H1 (cell line): ENCODE measurements at regions not wholly inside any gene's neighbourhood (a gene's known extent, or its start where the extent isn't known, plus 50 kb on each side); places are given as distances from the start of the nearest gene placed in this dataset.
A peak's percentile ranks its signal among the peaks of the same experiment; 100 is the strongest.

Source experiments
- CTCF ChIA-PET: fragments of 300-600 bp; sonication (Branson Sonifier 250); formaldehyde crosslinking; loops from one replicate; lab custom pipeline; 2021; ENCODE audit not compliant: partially characterized antibody; lab: Charles Lee
- POLR2A ChIA-PET: fragments of 300-600 bp; sonication (Branson Sonifier 250); formaldehyde crosslinking; loops from one replicate; lab custom pipeline; 2021; ENCODE audit warnings: inconsistent platforms; ENCODE audit not compliant: partially characterized antibody; lab: Charles Lee
- DNase-seq, 2 experiments: peaks; one replicate each; pipeline versions ENCODE4 v3.0.0 to v3.0.0-alpha.2; 2010 to 2022; ENCODE audit warnings: low spot score in 2 of 2, low read depth in 1 of 2, mixed read lengths in 1 of 2
- FAIRE-seq: peaks from 2 replicates; lab custom pipeline; 2011; peaks lifted over from hg19 to GRCh38; lab: Jason Lieb, UNC
- H2AFZ ChIP-seq: 2 replicates; pipeline ENCODE4 v1.8.1; 2012; ENCODE audit warnings: low read length, inconsistent platforms
- H2AK5ac ChIP-seq: 2 replicates; pipeline ENCODE4 v1.6.1; 2013; ENCODE audit warnings: low read depth, low read length
- H2BK120ac ChIP-seq: replicated peaks from 2 replicates; pipeline ENCODE3; 2013; ENCODE audit warnings: low read depth, low read length, inconsistent platforms
- H2BK12ac ChIP-seq: 2 replicates; pipeline ENCODE4 v1.6.1; 2013; ENCODE audit warnings: low read depth, low read length
- H2BK15ac ChIP-seq: 2 replicates; pipeline ENCODE4 v1.6.1; 2013; ENCODE audit warnings: low read length
- H2BK20ac ChIP-seq: 2 replicates; pipeline ENCODE4 v1.6.1; 2013; ENCODE audit warnings: low read length
- H2BK5ac ChIP-seq: 2 replicates; pipeline ENCODE4 v1.6.1; 2013; ENCODE audit warnings: low read depth, low read length
- H3K14ac ChIP-seq: 2 replicates; pipeline ENCODE4 v1.6.1; 2013; ENCODE audit warnings: inconsistent platforms; ENCODE audit not compliant: insufficient read length
- H3K18ac ChIP-seq: 2 replicates; pipeline ENCODE4 v1.6.1; 2013; ENCODE audit warnings: low read length; ENCODE audit errors: extremely low read depth
- H3K23ac ChIP-seq: 2 replicates; pipeline ENCODE4 v1.6.1; 2013; ENCODE audit warnings: inconsistent platforms; ENCODE audit not compliant: insufficient read length
- H3K23me2 ChIP-seq: 2 replicates; pipeline ENCODE4 v1.6.1; 2013; ENCODE audit warnings: low read depth, low read length
- H3K27ac ChIP-seq: 2 replicates; pipeline ENCODE4 v1.6.1; 2011; ENCODE audit warnings: low read depth, low read length, inconsistent platforms
- H3K27me3 ChIP-seq, 4 experiments: replicated peaks in 1 of 4; 1 replicate in 1 of 4; 2 replicates in 3 of 4; pipeline versions ENCODE4 v1.6.1 to v1.8.1; 2011 to 2013; ENCODE audit warnings: low read length in 3 of 4, mild to moderate bottlenecking in 3 of 4, inconsistent platforms in 2 of 4, mixed read lengths in 2 of 4, moderate library complexity in 1 of 4; ENCODE audit not compliant: control insufficient read depth in 3 of 4, insufficient read depth in 3 of 4; ENCODE audit errors: extremely low read depth in 1 of 4
- H3K36me3 ChIP-seq, 4 experiments: 2 replicates each; pipeline versions ENCODE4 v1.6.1 to v1.8.1; 2011 to 2013; ENCODE audit warnings: mild to moderate bottlenecking in 4 of 4, low read length in 3 of 4, moderate library complexity in 2 of 4, control low read depth in 1 of 4, inconsistent platforms in 1 of 4; ENCODE audit not compliant: insufficient read depth in 4 of 4, control insufficient read depth in 2 of 4
- H3K4ac ChIP-seq: replicated peaks from 2 replicates; pipeline ENCODE3; 2013; ENCODE audit warnings: low read length, low read depth, mixed read lengths, inconsistent platforms; ENCODE audit not compliant: insufficient read length
- H3K4me1 ChIP-seq, 4 experiments: replicated peaks in 1 of 4; 1 replicate in 1 of 4; 2 replicates in 3 of 4; pipeline versions ENCODE4 v1.6.1 to v1.8.1; 2011 to 2013; ENCODE audit warnings: low read length in 3 of 4, inconsistent platforms in 2 of 4, mixed read lengths in 1 of 4; ENCODE audit not compliant: insufficient read depth in 4 of 4, control insufficient read depth in 3 of 4
- H3K4me2 ChIP-seq, 2 experiments: 2 replicates each; pipeline versions ENCODE4 v1.6.1 to v1.8.1; 2011 to 2013; ENCODE audit warnings: low read depth in 2 of 2, low read length in 2 of 2, control low read depth in 1 of 2, inconsistent platforms in 1 of 2, mild to moderate bottlenecking in 1 of 2; ENCODE audit not compliant: insufficient read depth in 1 of 2
- H3K4me3 ChIP-seq, 4 experiments: fragments of 200-600, 300-600 bp in 1 of 4; sonication (generic), shearing (Covaris generic), sonication (Bioruptor Twin) in 1 of 4; 2 replicates each; pipeline versions ENCODE4 v1.5.1 to v1.8.1; 2011 to 2016; ENCODE audit warnings: low read length in 4 of 4, low read depth in 3 of 4, control low read depth in 2 of 4, inconsistent platforms in 2 of 4, mild to moderate bottlenecking in 2 of 4, mixed read lengths in 1 of 4, moderate library complexity in 1 of 4; ENCODE audit not compliant: insufficient read depth in 2 of 4; ENCODE audit errors: extremely low read depth in 1 of 4
- H3K56ac ChIP-seq: replicated peaks from 2 replicates; pipeline ENCODE3; 2013; ENCODE audit warnings: low read depth, mild to moderate bottlenecking, mixed read lengths, low read length, inconsistent platforms; ENCODE audit not compliant: insufficient read length
- H3K79me1 ChIP-seq: 2 replicates; pipeline ENCODE4 v1.6.1; 2013; ENCODE audit warnings: low read depth, low read length, control low read depth
- H3K79me2 ChIP-seq, 2 experiments: 2 replicates each; pipeline versions ENCODE4 v1.6.1 to v1.8.1; 2012 to 2013; ENCODE audit warnings: low read length in 2 of 2, mild to moderate bottlenecking in 2 of 2, inconsistent platforms in 1 of 2; ENCODE audit not compliant: insufficient read depth in 2 of 2, control insufficient read depth in 1 of 2
- H3K9ac ChIP-seq, 4 experiments: replicated peaks in 1 of 4; 1 replicate in 1 of 4; 2 replicates in 3 of 4; pipeline versions ENCODE4 v1.6.1 to v1.8.1; 2011 to 2013; ENCODE audit warnings: low read depth in 3 of 4, low read length in 3 of 4, control low read depth in 2 of 4, mild to moderate bottlenecking in 2 of 4, moderate library complexity in 2 of 4, inconsistent platforms in 1 of 4; ENCODE audit errors: extremely low read depth in 1 of 4
- H3K9me3 ChIP-seq, 2 experiments: 2 replicates each; pipeline versions ENCODE4 v1.6.1 to v1.8.1; 2012 to 2013; ENCODE audit warnings: mild to moderate bottlenecking in 2 of 2, moderate library complexity in 2 of 2, control low read depth in 1 of 2, inconsistent platforms in 1 of 2, low read depth in 1 of 2, low read length in 1 of 2, mixed read lengths in 1 of 2; ENCODE audit not compliant: insufficient read depth in 2 of 2
- H4K20me1 ChIP-seq, 2 experiments: replicated peaks in 1 of 2; 2 replicates each; pipeline versions ENCODE3 to v1.8.1; 2011 to 2013; ENCODE audit warnings: inconsistent platforms in 2 of 2, low read length in 2 of 2, mild to moderate bottlenecking in 1 of 2; ENCODE audit not compliant: insufficient read depth in 2 of 2, control insufficient read depth in 1 of 2
- H4K5ac ChIP-seq: 2 replicates; pipeline ENCODE4 v1.6.1; 2013; ENCODE audit warnings: low read length, low read depth, mixed read lengths, inconsistent platforms; ENCODE audit not compliant: insufficient read length
- H4K8ac ChIP-seq: 2 replicates; pipeline ENCODE4 v1.8.0; 2013; ENCODE audit warnings: mild to moderate bottlenecking, moderate library complexity, low read length, inconsistent platforms; ENCODE audit not compliant: insufficient read depth; ENCODE audit errors: extremely low read depth
- H4K91ac ChIP-seq: replicated peaks from 2 replicates; pipeline ENCODE3; 2013; ENCODE audit warnings: low read length, mixed read lengths, inconsistent platforms; ENCODE audit not compliant: insufficient read length
- ASH2L ChIP-seq: fragments of 200-600, 300-600 bp; sonication (generic); IDR thresholded peaks from one replicate; pipeline ENCODE4 v1.7.1; 2017; ENCODE audit warnings: low read length
- CTCF ChIP-seq, 3 experiments: IDR thresholded peaks; 1 replicate in 2 of 3; 2 replicates in 1 of 3; pipeline versions ENCODE4 v1.5.1 to v1.6.1; 2011; ENCODE audit warnings: low read length in 3 of 3, mild to moderate bottlenecking in 3 of 3, inconsistent platforms in 2 of 3, low read depth in 1 of 3, moderate library complexity in 1 of 3; ENCODE audit not compliant: insufficient read depth in 1 of 3; ENCODE audit errors: control extremely low read depth in 1 of 3
- EZH2 ChIP-seq: fragments of 200-600 bp; sonication (generic); IDR thresholded peaks from 2 replicates; pipeline ENCODE4 v1.7.1; 2012; ENCODE audit warnings: low read depth, mild to moderate bottlenecking, moderate library complexity, low read length, inconsistent platforms; ENCODE audit not compliant: severe bottlenecking
- FOSL1 ChIP-seq: IDR thresholded peaks from 2 replicates; pipeline ENCODE4 v1.6.1; 2011; ENCODE audit warnings: mild to moderate bottlenecking, low read depth, low read length, moderate library complexity; ENCODE audit not compliant: insufficient read depth
- HDAC6 ChIP-seq: IDR thresholded peaks from one replicate; pipeline ENCODE4 v1.7.1; 2012; ENCODE audit warnings: low read depth, mild to moderate bottlenecking, inconsistent platforms, low read length, moderate library complexity
- MAFK ChIP-seq: IDR thresholded peaks from 2 replicates; pipeline ENCODE4 v1.6.1; 2012; ENCODE audit warnings: low read depth, mild to moderate bottlenecking, improper control_type of control experiment, low read length
- POLR2A ChIP-seq, 2 experiments: IDR thresholded peaks; 1 replicate in 1 of 2; 2 replicates in 1 of 2; pipeline ENCODE4 v1.6.1; 2011; ENCODE audit warnings: low read depth in 2 of 2, low read length in 2 of 2, mild to moderate bottlenecking in 2 of 2; ENCODE audit errors: control extremely low read depth in 1 of 2
- RXRA ChIP-seq: IDR thresholded peaks from 2 replicates; pipeline ENCODE4 v1.6.1; 2011; ENCODE audit warnings: low read depth, mild to moderate bottlenecking, low read length, moderate library complexity; ENCODE audit not compliant: insufficient read depth
- ZNF274 ChIP-seq: IDR thresholded peaks from 2 replicates; pipeline ENCODE4 v1.7.0; 2012; ENCODE audit warnings: low read length, borderline replicate concordance; ENCODE audit errors: extremely low read depth
- WGBS, 2 experiments: shearing (Covaris generic) in 1 of 2; methylation state at CpG; one replicate each; pipeline versions ENCODE4 v1.1.6 to v1.1.7; 2013 to 2015; ENCODE audit warnings: low lambda C conversion rate in 2 of 2, mixed read lengths in 2 of 2, inconsistent platforms in 1 of 2, low coverage in 1 of 2, missing lambda C conversion rate in 1 of 2; ENCODE audit not compliant: insufficient replicate concordance in 2 of 2, insufficient coverage in 1 of 2, insufficient read length in 1 of 2; ENCODE audit errors: extremely low coverage in 1 of 2, missing lambda C conversion rate in 1 of 2; 5-methylcytosine and 5-hydroxymethylcytosine counted together

- Histone ChIP-seq H3K23me2 (0 out of 2 replicates have a peak, but pooled peaks cover 2% of the 10 kb centered on the region), H2BK20ac (no peak overlapping the region), H2BK15ac (no peak overlapping the region), H3K4me3 (no peak overlapping the region), H4K91ac (no peak overlapping the region), H4K5ac (no peak overlapping the region), H2BK5ac (no peak overlapping the region), H3K18ac (no peak overlapping the region), H3K56ac (no peak overlapping the region), H3K9ac (no peak overlapping the region), H3K9me3 (no peaks in the 10 kb centered on the region), H2BK12ac (peak overlapping the region; percentile 4; the same call in 1 of the 2 replicates), H3K27me3 (peaks cover 0 to 6% (median under 1%) of the 10 kb centered on the region in 4 experiments; a peak in 3 of 7 replicates), H3K4me1 (peaks cover 2 to 11% (median 3%) of the 10 kb centered on the region in 4 experiments; a peak in 5 of 7 replicates), H2AK5ac (no peak overlapping the region), H3K14ac (no peak overlapping the region), H4K20me1 (no peaks in the 10 kb centered on the region), H3K27ac (no peak overlapping the region), H3K79me2 (no peaks in the 10 kb centered on the region), H3K23ac (no peak overlapping the region), H2AFZ (no peak overlapping the region), H2BK120ac (no peak overlapping the region), H3K4ac (no peak overlapping the region), H3K79me1 (no peaks in the 10 kb centered on the region), H3K36me3 (no peaks in the 10 kb centered on the region), H3K4me2 (no peak overlapping the region; a peak in 1 of 4 replicates), H4K8ac (no peak overlapping the region)
- ChIA-PET CTCF (interaction anchor here (1.3 to 2.6 kb wide), 3 partner anchors 11 to 181 kb away, joined by 3 to 12 read pairs (median 5); no protein-coding TSS in a partner anchor), POLR2A (interaction anchor here (1.1 to 2.4 kb wide), 5 partner anchors 10 to 83 kb away, joined by 3 to 13 read pairs (median 3); no protein-coding TSS in a partner anchor)
- TF ChIP-seq POLR2A (IDR thresholded peaks at IDR 0.05; ENCODE audit: control extremely low read depth in 1 of 2, low read depth in 2 of 2, low read length in 2 of 2): no peak
- no peak for TF ChIP-seq FOSL1
- no peak for TF ChIP-seq ASH2L
- TF ChIP-seq MAFK: no peak
- no peak for TF ChIP-seq EZH2
- no peak for TF ChIP-seq RXRA
- TF ChIP-seq CTCF (IDR thresholded peaks at IDR 0.05; ENCODE audit: control extremely low read depth in 1 of 3, insufficient read depth in 1 of 3, low read depth in 1 of 3, low read length in 3 of 3): no peak
- no peak for TF ChIP-seq HDAC6
- TF ChIP-seq ZNF274: no peak
- DNase-seq (no peak), FAIRE-seq (no peak)
- WGBS, 2 experiments: 79% methylated on average over 8 of the region's 8 CpGs; no CpG with 5 or more reads in 1 of the 2 experiments
Measured at GRCh38 chr20:51223183-51223720, 200.3 kb upstream of the KCNG1 start.
